GM18858 (cell line): ENCODE measurements at regions not wholly inside any gene's neighbourhood (a gene's known extent, or its start where the extent isn't known, plus 50 kb on each side); places are given as distances from the start of the nearest gene placed in this dataset.
"Not testable (repeated sequence)": the region's sequence is repeated elsewhere in the genome, so short reads cannot be mapped to it uniquely, and the experiment has no call there.

Experiments
- ATAC-seq: cut with Tn5 transposase; IDR thresholded peaks from one replicate; pipeline ENCODE4 v1.9.1; 2021; ENCODE audit not compliant: unreplicated experiment

- ATAC-seq = no peak
These were observed 326.4 kb upstream of the KIF2B start for GRCh38 chr17:53496356-53496755.

GRCh38 chr17:53492532-53492931 lies 330.2 kb upstream of the KIF2B start:
- ATAC-seq = no peak

- no peak for ATAC-seq
These were observed 332.2 kb upstream of the KIF2B start for GRCh38 chr17:53490447-53490968.

GRCh38 chr17:53483704-53484103 lies 339.0 kb upstream of the KIF2B start:
- ATAC-seq = no peak

- ATAC-seq = no peak
These were observed 347.7 kb upstream of the KIF2B start for GRCh38 chr17:53475002-53475401.

- no peak for ATAC-seq
These were observed 350.1 kb upstream of the KIF2B start for GRCh38 chr17:53472586-53472985.

GRCh38 chr17:53471514-53471913 lies 351.2 kb upstream of the KIF2B start:
- no peak for ATAC-seq

GRCh38 chr17:53470626-53471025 lies 352.1 kb upstream of the KIF2B start:
- no peak for ATAC-seq

GRCh38 chr17:53466733-53467132 lies 356.0 kb upstream of the KIF2B start:
- no peak for ATAC-seq

- not testable (repeated sequence) for ATAC-seq
These were observed 358.3 kb upstream of the KIF2B start for GRCh38 chr17:53464396-53464795.

- no peak for ATAC-seq
These were observed 359.4 kb upstream of the KIF2B start for GRCh38 chr17:53463363-53463762.

- ATAC-seq = no peak
These were observed 360.3 kb upstream of the KIF2B start for GRCh38 chr17:53462393-53462811.

- ATAC-seq = not testable (repeated sequence)
These were observed 366.8 kb upstream of the KIF2B start for GRCh38 chr17:53455943-53456342.

GRCh38 chr17:53454337-53454736 lies 368.4 kb upstream of the KIF2B start:
- no peak for ATAC-seq

- ATAC-seq = no peak
These were observed 373.4 kb upstream of the KIF2B start for GRCh38 chr17:53449324-53449723.

GRCh38 chr17:53428913-53429312 lies 393.8 kb upstream of the KIF2B start:
- ATAC-seq = no peak

GRCh38 chr17:53426505-53426904 lies 396.2 kb upstream of the KIF2B start:
- ATAC-seq = no peak

- no peak for ATAC-seq
These were observed 402.6 kb upstream of the KIF2B start for GRCh38 chr17:53420035-53420641.

- no peak for ATAC-seq
These were observed 413.1 kb upstream of the KIF2B start for GRCh38 chr17:53409588-53409987.

GRCh38 chr17:53406907-53407306 lies 415.8 kb upstream of the KIF2B start:
- no peak for ATAC-seq

- no peak for ATAC-seq
These were observed 431.5 kb upstream of the KIF2B start for GRCh38 chr17:53391197-53391596.

GRCh38 chr17:53390575-53390974 lies 432.2 kb upstream of the KIF2B start:
- no peak for ATAC-seq

GRCh38 chr17:53387745-53388144 lies 435.0 kb upstream of the KIF2B start:
- no peak for ATAC-seq
